PC-9 (cell line): ENCODE measurements at regions not wholly inside any gene's neighbourhood (a gene's known extent, or its start where the extent isn't known, plus 50 kb on each side); places are given as distances from the start of the nearest gene placed in this dataset.
"Not testable (repeated sequence)": the region's sequence is repeated elsewhere in the genome, so short reads cannot be mapped to it uniquely, and the experiment has no call there.

Experiments
- BruUV-seq: library from RNA; stranded (reverse); fragments of 400-500 nt; replicated peaks from 2 replicates; lab custom pipeline; 2021; lab: Mats Ljungman, UMichigan
- CTCF ChIA-PET: fragments of 300-600 bp; sonication (Branson Sonifier 250); formaldehyde crosslinking; loops from one replicate; lab custom pipeline; 2022; ENCODE audit warnings: antibody characterized with exemption; lab: Charles Lee
- POLR2A ChIA-PET: fragments of 300-600 bp; sonication (Branson Sonifier 250); formaldehyde crosslinking; loops from one replicate; lab custom pipeline; 2022; ENCODE audit warnings: antibody characterized with exemption; ENCODE audit not compliant: unreplicated experiment; lab: Charles Lee
- DNase-seq, 2 experiments: peaks; one replicate each; pipeline versions ENCODE4 v3.0.0 to v3.0.0-alpha.2; 2015 to 2022; ENCODE audit warnings: mixed read lengths in 1 of 2
- H2AFZ ChIP-seq: fragments of 200-600 bp; sonication (generic); 2 replicates; pipeline ENCODE4 v1.8.1; 2017; ENCODE audit warnings: antibody characterized with exemption
- H3F3A ChIP-seq: fragments of 200-600 bp; sonication (generic); 2 replicates; pipeline ENCODE4 v1.8.1; 2017; ENCODE audit warnings: antibody characterized with exemption, mild to moderate bottlenecking, low read depth; ENCODE audit not compliant: insufficient read depth
- H3K27ac ChIP-seq: fragments of 200-600 bp; sonication (generic); 2 replicates; pipeline ENCODE4 v1.6.1; 2016; ENCODE audit warnings: mixed run types
- H3K27me3 ChIP-seq: fragments of 200-600 bp; sonication (generic); 2 replicates; pipeline ENCODE4 v1.6.1; 2016; ENCODE audit warnings: low read depth, mixed run types; ENCODE audit not compliant: insufficient read depth
- H3K36me3 ChIP-seq: fragments of 200-600 bp; sonication (generic); 2 replicates; pipeline ENCODE4 v1.6.1; 2016; ENCODE audit warnings: low read depth, mixed run types
- H3K4me1 ChIP-seq: fragments of 200-600 bp; sonication (generic); replicated peaks from 2 replicates; pipeline ENCODE4 v1.6.1; 2016; ENCODE audit warnings: mixed run types; ENCODE audit not compliant: insufficient read depth
- H3K4me2 ChIP-seq: fragments of 200-600 bp; sonication (generic); 2 replicates; pipeline ENCODE4 v1.6.1; 2017; ENCODE audit warnings: mixed run types
- H3K4me3 ChIP-seq: fragments of 200-600 bp; sonication (generic); 2 replicates; pipeline ENCODE4 v1.6.1; 2016; ENCODE audit warnings: mixed run types
- H3K79me2 ChIP-seq: fragments of 200-600 bp; sonication (generic); 2 replicates; pipeline ENCODE4 v1.6.1; 2017; ENCODE audit warnings: low read depth, mixed run types
- H3K9me2 ChIP-seq: fragments of 200-600 bp; sonication (generic); 2 replicates; pipeline ENCODE4 v1.8.1; 2017; ENCODE audit warnings: mild to moderate bottlenecking; ENCODE audit not compliant: insufficient read depth
- H3K9me3 ChIP-seq: fragments of 200-600 bp; sonication (generic); 2 replicates; pipeline ENCODE4 v1.8.1; 2016; ENCODE audit warnings: low read depth; ENCODE audit not compliant: insufficient read depth
- H4K20me1 ChIP-seq: fragments of 200-600 bp; sonication (generic); 2 replicates; pipeline ENCODE4 v1.8.1; 2017; ENCODE audit not compliant: insufficient read depth
- EZH2 ChIP-seq: fragments of 200-600 bp; sonication (generic); IDR thresholded peaks from 2 replicates; pipeline ENCODE4 v1.8.0; 2017; ENCODE audit warnings: antibody characterized with exemption, low read depth
- intact Hi-C: fragments of 100-400 bp; cut with micrococcal nuclease; formaldehyde crosslinking; loops from one replicate; pipeline ENCODE4 v1.10.0; 2022; ENCODE audit not compliant: unreplicated experiment
- TF ChIP-seq, protein P1 (sequence below): fragments of 200-600 bp; sonication (generic); conservative IDR thresholded peaks from 2 replicates; pipeline ENCODE4 v1.6.1; 2017; ENCODE audit warnings: mixed run types, antibody characterized with exemption, mild to moderate bottlenecking, moderate library complexity

DNA sequence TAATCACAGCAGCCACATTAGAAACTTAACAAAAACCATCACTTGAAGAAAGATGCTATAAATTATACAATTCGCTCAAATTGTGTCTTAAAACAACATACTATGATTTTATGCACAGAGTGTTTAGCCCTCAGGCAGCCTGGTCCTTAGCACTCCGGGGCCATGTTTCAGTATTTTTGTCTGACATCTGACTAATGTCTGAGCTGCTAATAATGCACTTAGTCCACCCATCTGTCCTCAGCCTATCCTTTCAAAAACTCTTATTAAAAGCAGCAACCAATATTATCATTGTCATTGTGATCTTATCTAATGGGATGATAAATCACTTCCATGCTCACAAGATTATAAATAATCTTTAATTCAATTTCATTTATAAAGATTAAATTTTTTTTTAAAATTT is 602.7 kb upstream of the FOXG1 start:
- DNase-seq = no peak
- TF ChIP-seq, protein P1, sequence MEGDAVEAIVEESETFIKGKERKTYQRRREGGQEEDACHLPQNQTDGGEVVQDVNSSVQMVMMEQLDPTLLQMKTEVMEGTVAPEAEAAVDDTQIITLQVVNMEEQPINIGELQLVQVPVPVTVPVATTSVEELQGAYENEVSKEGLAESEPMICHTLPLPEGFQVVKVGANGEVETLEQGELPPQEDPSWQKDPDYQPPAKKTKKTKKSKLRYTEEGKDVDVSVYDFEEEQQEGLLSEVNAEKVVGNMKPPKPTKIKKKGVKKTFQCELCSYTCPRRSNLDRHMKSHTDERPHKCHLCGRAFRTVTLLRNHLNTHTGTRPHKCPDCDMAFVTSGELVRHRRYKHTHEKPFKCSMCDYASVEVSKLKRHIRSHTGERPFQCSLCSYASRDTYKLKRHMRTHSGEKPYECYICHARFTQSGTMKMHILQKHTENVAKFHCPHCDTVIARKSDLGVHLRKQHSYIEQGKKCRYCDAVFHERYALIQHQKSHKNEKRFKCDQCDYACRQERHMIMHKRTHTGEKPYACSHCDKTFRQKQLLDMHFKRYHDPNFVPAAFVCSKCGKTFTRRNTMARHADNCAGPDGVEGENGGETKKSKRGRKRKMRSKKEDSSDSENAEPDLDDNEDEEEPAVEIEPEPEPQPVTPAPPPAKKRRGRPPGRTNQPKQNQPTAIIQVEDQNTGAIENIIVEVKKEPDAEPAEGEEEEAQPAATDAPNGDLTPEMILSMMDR = no peak
- TF ChIP-seq EZH2 = no peak
- H3K36me3 ChIP-seq = no peaks in the 10 kb centered on the region
- no peak overlapping the region for H3K27ac ChIP-seq
- H3K79me2 ChIP-seq = no peaks in the 10 kb centered on the region
- H3K4me1 ChIP-seq = no peaks in the 10 kb centered on the region
- CTCF ChIA-PET = no interaction called here
- intact Hi-C loops = no loop called here
- POLR2A ChIA-PET = no interaction called here
- H2AFZ ChIP-seq = no peak overlapping the region
- no peaks in the 10 kb centered on the region for H3F3A ChIP-seq
- H4K20me1 ChIP-seq = no peaks in the 10 kb centered on the region
- no peaks in the 10 kb centered on the region for H3K9me2 ChIP-seq
- no peak overlapping the region for H3K4me2 ChIP-seq
- BruUV-seq = no TSS peak
- no peak overlapping the region for H3K4me3 ChIP-seq
- H3K9me3 ChIP-seq = no peaks in the 10 kb centered on the region
- no peaks in the 10 kb centered on the region for H3K27me3 ChIP-seq

- H3K4me3 ChIP-seq = peak overlapping the region; percentile 33; the same call in 1 of the 2 replicates
- H3K27me3 ChIP-seq, H3K4me1 ChIP-seq, H4K20me1 ChIP-seq, H3K9me3 ChIP-seq, H3K9me2 ChIP-seq, H3K27ac ChIP-seq, BruUV-seq, H3K36me3 ChIP-seq, H3F3A ChIP-seq, H3K79me2 ChIP-seq, POLR2A ChIA-PET, CTCF ChIA-PET, intact Hi-C loops: not testable (repeated sequence)
- H2AFZ ChIP-seq = peak overlapping the region; percentile 60; the same call in 1 of the 2 replicates
- peak in 1 of 2 experiments; percentile 25 for DNase-seq
- peak overlapping the region; percentile 40 for H3K4me2 ChIP-seq
Measured at GRCh38 chr14:28187902-28188830, 578.4 kb upstream of the FOXG1 start.

- POLR2A ChIA-PET = no interaction called here
Measured at GRCh38 chr14:28196878-28197277, 569.7 kb upstream of the FOXG1 start.

More at GRCh38 chr14:28196878-28197277, 569.7 kb upstream of the FOXG1 start:
- Histone ChIP-seq H3K79me2 (no peaks in the 10 kb centered on the region), H3F3A (no peaks in the 10 kb centered on the region), H2AFZ (no peak overlapping the region), H3K9me2 (no peaks in the 10 kb centered on the region), H3K4me1 (no peaks in the 10 kb centered on the region), H3K36me3 (no peaks in the 10 kb centered on the region), H3K27ac (no peak overlapping the region), H3K27me3 (no peaks in the 10 kb centered on the region), H3K4me3 (no peak overlapping the region), H3K9me3 (no peaks in the 10 kb centered on the region), H4K20me1 (no peaks in the 10 kb centered on the region), H3K4me2 (no peak overlapping the region)
- intact Hi-C loops = no loop called here
- no TSS peak for BruUV-seq
- no peak for DNase-seq
- no peak for TF ChIP-seq EZH2
- TF ChIP-seq, protein P1 = no peak
- CTCF ChIA-PET = no interaction called here
